ENCODE measurements at regions not wholly inside any gene's neighbourhood (a gene's known extent, or its start where the extent isn't known, plus 50 kb on each side); places are given as distances from the start of the nearest gene placed in this dataset.

GRCh38 chrX:128650326-128650725 lies 598.1 kb upstream of the ACTRT1 start:
- TF ChIP-seq POLR2A (IDR thresholded peaks at IDR 0.05) (no peak), CTCF (IDR thresholded peaks at IDR 0.05) (no peak)

Data from Peyer's patch (tissue), 4 donors.